HCEC 1CT (cell line): ENCODE measurements at regions not wholly inside any gene's neighbourhood (a gene's known extent, or its start where the extent isn't known, plus 50 kb on each side); places are given as distances from the start of the nearest gene placed in this dataset.

Source experiments
- DNase-seq: peaks from one replicate; pipeline ENCODE4 v3.0.0-alpha.2; 2017

GRCh38 chr18:26741048-26741447, 124.5 kb downstream of the AQP4 start:
- no peak for DNase-seq

GRCh38 chr18:26740396-26740795, 125.1 kb downstream of the AQP4 start:
- DNase-seq = no peak

GRCh38 chr18:26738706-26739105, 126.8 kb downstream of the AQP4 start:
- no peak for DNase-seq

- DNase-seq = no peak
Measured at GRCh38 chr18:26736301-26736700, 129.2 kb downstream of the AQP4 start.

GRCh38 chr18:26734760-26735159, 130.7 kb downstream of the AQP4 start:
- no peak for DNase-seq

- no peak for DNase-seq
Measured at GRCh38 chr18:26729449-26729848, 136.1 kb downstream of the AQP4 start.

DNA sequence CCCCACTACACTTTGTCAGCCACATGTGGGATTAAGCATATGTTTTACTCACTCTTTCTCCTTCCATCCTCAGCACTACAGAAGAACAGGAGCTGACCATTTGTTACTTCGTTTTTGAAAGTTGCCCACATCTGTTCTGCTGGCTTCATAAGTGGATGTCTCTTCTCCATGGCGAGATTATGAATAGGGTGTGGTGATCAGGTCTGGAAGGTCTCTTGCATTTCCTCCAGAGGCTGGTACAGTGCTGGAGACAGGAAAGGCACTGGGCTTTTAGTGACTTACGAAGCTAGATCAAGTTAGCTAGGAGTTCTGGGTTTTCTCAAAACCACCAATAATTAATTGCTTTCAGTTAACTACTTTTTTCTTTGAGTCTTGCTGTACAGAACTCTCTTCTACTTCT, 136.5 kb downstream of the AQP4 start:
- DNase-seq = no peak

DNA sequence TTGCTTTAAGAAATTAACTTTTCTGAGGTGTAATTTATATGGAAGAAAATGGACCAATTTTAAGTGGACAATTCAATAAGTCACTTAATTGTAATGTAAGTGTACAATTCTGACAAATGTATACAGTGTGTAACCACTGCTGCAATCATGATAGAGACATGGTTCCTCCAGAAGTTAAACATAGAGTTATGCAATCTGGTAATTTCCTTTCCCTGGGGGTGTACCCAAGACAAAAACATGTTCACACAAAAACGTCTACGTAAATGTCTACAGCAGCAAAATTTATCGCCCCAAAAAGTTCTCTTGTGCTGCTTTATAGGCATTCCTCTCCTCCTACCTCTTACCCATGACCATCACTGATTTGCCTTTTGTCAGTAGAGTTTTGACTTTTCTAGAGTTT, 141.5 kb downstream of the AQP4 start:
- no peak for DNase-seq

- DNase-seq = no peak
Measured at GRCh38 chr18:26722565-26722931, 143.0 kb downstream of the AQP4 start.

DNA sequence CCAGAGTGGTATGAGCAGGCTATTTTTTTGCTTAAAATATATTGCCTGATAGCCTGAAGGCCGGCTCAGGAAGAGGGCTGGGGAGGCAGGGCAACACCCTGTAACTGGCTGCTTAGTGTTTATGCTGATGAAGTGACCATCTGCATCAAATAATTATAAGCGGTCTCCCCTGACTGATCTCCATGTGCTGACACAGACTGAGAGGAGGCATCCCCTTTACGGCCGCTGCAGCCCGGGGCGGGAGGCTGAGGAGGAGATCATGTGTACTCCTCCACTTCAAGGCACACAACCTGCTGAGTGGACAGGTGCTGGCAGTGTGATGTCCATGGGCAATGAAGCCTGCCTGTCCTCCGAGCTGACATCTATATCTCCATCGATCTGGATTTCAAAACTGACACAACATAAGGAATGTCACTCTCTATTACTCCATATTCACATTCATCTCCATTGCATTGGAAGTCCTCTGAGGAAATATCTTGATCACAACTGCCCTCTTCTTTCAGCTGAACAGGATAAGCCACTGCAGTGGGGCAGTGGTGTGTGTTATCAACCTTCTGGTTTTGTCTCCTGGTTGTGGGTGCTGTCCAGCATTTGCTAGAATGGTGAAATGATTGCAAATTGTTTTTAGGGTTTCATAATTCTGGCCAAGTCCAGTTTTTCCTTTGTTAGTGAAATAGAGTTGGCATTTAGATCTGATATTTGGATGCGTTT, 143.5 kb downstream of the AQP4 start:
- DNase-seq = no peak

GRCh38 chr18:26719896-26720295, 145.6 kb downstream of the AQP4 start:
- no peak for DNase-seq

DNA sequence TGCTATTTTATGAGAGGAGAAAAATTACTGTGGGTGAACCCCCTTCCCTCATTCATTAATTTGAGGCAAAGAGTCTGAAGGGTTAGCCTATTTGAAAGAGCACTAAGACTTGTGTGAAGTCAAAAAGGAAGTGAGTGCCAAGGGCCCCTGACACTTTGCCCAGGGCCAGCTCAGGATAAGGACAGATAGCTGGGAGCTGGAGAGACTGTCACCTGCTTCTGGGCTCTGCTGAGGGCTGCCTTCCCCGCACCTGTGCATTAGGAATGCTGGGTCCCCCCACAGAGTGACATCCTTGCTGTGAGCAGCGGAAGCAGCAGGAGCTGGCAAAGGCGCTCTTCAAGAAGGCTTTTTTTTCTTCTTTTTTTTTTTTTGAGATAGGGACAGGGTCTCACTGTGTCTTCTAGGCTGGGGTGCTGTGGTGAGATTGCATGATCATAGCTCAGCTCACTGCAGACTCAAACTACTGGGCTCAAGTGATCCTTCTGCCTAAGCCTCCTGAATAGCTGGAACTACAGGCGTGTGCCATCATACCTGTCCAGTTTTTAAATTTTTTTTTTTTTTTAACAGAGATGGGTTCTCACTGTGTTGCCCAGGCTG, 148.3 kb downstream of the AQP4 start:
- DNase-seq = no peak

GRCh38 chr18:26714739-26715138, 150.8 kb downstream of the AQP4 start:
- DNase-seq = no peak

GRCh38 chr18:26711756-26712155, 153.8 kb downstream of the AQP4 start:
- DNase-seq = no peak

- no peak for DNase-seq
Measured at GRCh38 chr18:26710470-26711096, 154.9 kb downstream of the AQP4 start.

DNA sequence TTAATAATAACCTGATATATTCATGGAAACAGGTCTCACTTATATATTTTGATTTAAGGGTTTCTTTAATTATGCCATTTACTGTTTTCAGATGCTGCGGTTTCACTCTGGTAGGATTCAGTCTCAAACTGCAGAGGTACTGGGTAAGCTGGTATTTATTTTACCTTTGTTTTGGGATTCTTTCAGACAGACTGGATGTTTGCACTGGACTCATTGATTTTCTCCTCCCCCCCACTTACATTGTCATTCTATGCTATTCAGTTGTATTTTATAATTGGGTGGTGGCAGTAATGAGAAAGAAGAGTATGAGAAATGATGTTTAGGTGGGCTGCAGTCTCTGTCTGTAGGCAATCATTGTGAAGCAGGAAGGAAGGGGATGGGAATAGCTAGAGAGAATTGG, 155.6 kb downstream of the AQP4 start:
- no peak for DNase-seq

DNA sequence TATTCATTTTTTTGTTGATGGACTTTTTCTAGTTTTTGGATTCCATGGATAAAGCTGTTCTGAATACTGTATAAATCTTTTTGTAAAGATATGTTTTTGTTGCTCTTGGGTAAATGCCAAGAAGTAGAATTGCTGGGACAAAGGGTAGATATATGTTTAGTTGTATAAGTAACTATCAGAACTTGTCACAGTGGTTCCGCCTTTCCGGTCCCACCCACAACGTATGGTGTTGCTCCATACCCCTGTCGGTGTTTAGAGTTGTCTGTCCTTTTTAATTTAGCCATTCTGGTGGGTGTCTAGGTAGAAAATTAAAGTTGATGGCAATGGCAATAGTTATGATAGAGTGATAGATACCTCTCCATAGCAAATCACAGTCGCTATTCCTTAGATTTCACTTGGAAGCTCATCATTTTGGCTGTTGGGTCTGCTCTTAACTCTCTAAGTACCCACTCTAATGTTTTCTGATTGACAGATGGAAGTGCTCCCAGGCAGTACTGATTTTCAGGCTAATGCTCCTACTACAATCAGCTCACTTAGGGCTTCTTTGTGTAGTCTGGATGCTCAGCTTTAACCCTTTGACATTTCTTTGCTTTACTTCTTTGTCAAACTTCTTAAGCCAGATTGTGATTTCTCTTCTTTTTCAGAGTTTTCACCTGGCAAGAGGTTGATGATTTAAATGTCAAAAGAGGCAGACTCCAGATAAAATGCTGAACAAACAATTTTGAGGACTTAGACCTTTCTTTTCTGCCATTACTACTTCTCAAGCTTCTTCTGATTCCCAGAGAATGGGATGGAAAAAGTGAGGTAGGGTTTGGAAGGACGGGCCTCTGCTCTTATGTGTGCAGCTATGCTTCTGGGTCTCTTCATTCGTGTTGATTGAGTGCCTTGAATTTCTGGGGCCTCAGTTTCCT, 156.4 kb downstream of the AQP4 start:
- no peak for DNase-seq

GRCh38 chr18:26706911-26707351, 158.6 kb downstream of the AQP4 start:
- DNase-seq = no peak

DNA sequence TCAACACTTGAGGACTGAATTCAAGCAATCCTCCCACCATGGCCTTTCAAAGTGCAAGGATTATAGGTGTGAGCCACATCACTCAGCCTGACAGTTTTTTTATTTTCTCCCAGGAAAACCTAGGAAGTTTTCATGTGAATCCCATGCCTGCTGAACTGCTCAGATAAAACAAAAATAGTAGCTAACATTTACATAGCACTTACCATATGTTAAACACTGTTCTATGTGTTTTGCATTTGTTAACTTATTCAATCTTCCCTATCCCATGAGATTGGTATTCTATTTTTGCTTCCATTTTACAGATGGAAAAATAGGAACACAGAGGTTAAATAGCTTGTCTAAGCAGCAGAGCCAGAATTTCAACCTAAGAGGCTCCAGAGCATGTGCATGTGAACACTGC, 157.4 kb upstream of the KCTD1 start:
- no peak for DNase-seq

GRCh38 chr18:26703170-26703930, 155.0 kb upstream of the KCTD1 start:
- no peak for DNase-seq

- DNase-seq = no peak
Measured at GRCh38 chr18:26702086-26702485, 153.7 kb upstream of the KCTD1 start.

DNA sequence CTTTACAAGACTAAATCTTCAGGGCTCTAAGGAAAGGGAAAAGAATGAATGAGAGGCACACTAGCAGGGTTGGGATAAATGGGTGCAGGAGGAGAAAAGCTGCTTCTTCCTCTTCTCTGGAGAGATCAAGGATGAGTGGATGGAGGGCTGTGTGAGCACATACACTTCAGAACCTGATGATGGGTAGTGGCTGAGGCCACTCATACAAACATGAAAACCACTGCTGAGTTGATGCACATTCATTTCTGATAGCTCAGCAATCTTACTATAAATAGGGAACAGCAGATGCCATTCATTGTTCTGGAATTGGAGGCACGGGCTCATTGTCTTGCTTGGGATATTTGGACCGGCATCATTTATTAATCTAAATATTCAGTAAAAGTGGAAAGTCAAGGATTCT, 152.4 kb upstream of the KCTD1 start:
- DNase-seq = no peak

GRCh38 chr18:26700201-26700600, 151.8 kb upstream of the KCTD1 start:
- DNase-seq = no peak
